ENCODE measurements at regions not wholly inside any gene's neighbourhood (a gene's known extent, or its start where the extent isn't known, plus 50 kb on each side); places are given as distances from the start of the nearest gene placed in this dataset.

DNA sequence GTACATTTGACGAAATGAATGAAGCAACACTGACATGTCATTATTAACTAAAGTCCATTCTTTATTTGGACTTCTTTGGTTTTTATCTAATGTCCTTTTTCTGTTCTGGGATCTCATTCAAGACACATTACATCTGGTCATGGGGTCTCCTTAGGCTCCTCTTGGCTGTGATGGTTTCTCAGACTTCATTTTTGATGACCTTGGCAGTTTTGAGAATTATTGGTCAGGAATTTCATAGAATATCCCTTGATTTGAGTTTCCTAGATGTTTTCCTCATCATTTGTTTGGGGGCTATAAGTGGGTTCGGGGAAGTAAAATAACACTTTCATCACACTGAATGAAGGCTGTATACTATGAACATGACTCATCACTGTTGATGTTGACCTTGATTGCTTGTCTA lies 770.6 kb downstream of the AACS start:
- TF ChIP-seq CTCF (IDR thresholded peaks at IDR 0.05; ENCODE audit: insufficient read depth, low read length, poor library complexity, severe bottlenecking) = no peak
- no peak for TF ChIP-seq EZH2phosphoT487 (conservative IDR thresholded peaks at IDR 0.05; ENCODE audit: low read length)
